ENCODE measurements at regions not wholly inside any gene's neighbourhood (a gene's known extent, or its start where the extent isn't known, plus 50 kb on each side); places are given as distances from the start of the nearest gene placed in this dataset.

DNA sequence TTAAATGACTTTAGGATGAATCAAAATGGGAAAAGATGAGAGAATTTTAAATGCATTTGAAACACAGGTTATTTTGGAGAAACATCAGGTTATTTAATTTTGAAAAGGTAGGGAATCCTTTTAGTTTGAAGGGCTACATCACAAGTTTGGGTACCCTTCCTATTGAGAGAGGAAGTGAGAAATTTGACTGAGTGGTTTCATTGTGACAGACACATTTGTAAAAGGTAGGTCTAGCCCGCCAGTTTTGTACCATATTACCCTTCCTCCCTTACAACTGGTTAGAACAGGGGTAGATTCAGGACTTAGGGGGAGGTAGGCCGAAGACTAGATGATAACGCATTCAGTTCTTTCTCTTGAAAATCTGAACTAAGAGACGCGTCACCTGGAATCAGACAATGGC is 464.2 kb downstream of the EBF1 start:
- TF ChIP-seq POLR2A (IDR thresholded peaks at IDR 0.05), result no peak
- Histone ChIP-seq H3K9me3 (replicated peaks in 1 of 3) (no peaks in the 10 kb centered on the region), H3K4me3 (no peak overlapping the region), H3K27ac (no peak overlapping the region), H3K27me3 (no peaks in the 10 kb centered on the region), H3K36me3 (replicated peaks in 1 of 2) (no peaks in the 10 kb centered on the region), H3K4me1 (replicated peaks in 1 of 2) (no peaks in the 10 kb centered on the region)
- intact Hi-C loops (cut with DNase I), result no loop called here
- no peak for DNase-seq
- 91 to 95% (median 94%) methylated on average over 5 of the region's 5 CpGs for WGBS, 4 donors

- 44 to 53% (median 45%) methylated on average over 2 of the region's 2 CpGs for WGBS, 4 donors
- no peak for TF ChIP-seq POLR2A (IDR thresholded peaks at IDR 0.05)
- TF ChIP-seq, protein P1, sequence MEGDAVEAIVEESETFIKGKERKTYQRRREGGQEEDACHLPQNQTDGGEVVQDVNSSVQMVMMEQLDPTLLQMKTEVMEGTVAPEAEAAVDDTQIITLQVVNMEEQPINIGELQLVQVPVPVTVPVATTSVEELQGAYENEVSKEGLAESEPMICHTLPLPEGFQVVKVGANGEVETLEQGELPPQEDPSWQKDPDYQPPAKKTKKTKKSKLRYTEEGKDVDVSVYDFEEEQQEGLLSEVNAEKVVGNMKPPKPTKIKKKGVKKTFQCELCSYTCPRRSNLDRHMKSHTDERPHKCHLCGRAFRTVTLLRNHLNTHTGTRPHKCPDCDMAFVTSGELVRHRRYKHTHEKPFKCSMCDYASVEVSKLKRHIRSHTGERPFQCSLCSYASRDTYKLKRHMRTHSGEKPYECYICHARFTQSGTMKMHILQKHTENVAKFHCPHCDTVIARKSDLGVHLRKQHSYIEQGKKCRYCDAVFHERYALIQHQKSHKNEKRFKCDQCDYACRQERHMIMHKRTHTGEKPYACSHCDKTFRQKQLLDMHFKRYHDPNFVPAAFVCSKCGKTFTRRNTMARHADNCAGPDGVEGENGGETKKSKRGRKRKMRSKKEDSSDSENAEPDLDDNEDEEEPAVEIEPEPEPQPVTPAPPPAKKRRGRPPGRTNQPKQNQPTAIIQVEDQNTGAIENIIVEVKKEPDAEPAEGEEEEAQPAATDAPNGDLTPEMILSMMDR (IDR thresholded peaks at IDR 0.05), result no peak
- H3K4me3 ChIP-seq, result no peak overlapping the region
- no peak for DNase-seq
- H3K27me3 ChIP-seq, result no peaks in the 10 kb centered on the region
- no peaks in the 10 kb centered on the region for H3K4me1 ChIP-seq (replicated peaks in 1 of 2)
- intact Hi-C loops (cut with DNase I), result no loop called here
- no peak overlapping the region for H3K27ac ChIP-seq
- H3K36me3 ChIP-seq (replicated peaks in 1 of 2), result no peaks in the 10 kb centered on the region
- H3K9me3 ChIP-seq (replicated peaks in 1 of 3), result no peaks in the 10 kb centered on the region
Observed at GRCh38 chr5:158634714-158635113, 465.0 kb downstream of the EBF1 start.

- intact Hi-C loops (cut with DNase I), result no loop called here
- WGBS, 4 donors, result 83 to 88% (median 86%) methylated on average over 6 of the region's 6 CpGs
- no peak overlapping the region for H3K27ac ChIP-seq
- H3K9me3 ChIP-seq (replicated peaks in 1 of 3), result no peaks in the 10 kb centered on the region
- H3K27me3 ChIP-seq, result no peaks in the 10 kb centered on the region
- DNase-seq, result no peak
- H3K4me1 ChIP-seq (replicated peaks in 1 of 2), result no peaks in the 10 kb centered on the region
- TF ChIP-seq, protein P1 (IDR thresholded peaks at IDR 0.05), result no peak
- no peak for TF ChIP-seq POLR2A (IDR thresholded peaks at IDR 0.05)
- no peak overlapping the region for H3K4me3 ChIP-seq
- H3K36me3 ChIP-seq (replicated peaks in 1 of 2), result no peaks in the 10 kb centered on the region
Observed at GRCh38 chr5:158629591-158630312, 470.0 kb downstream of the EBF1 start.

GRCh38 chr5:158626718-158627117 is 473.0 kb downstream of the EBF1 start:
- Histone ChIP-seq H3K9me3 (replicated peaks in 1 of 3) (no peaks in the 10 kb centered on the region), H3K27me3 (no peaks in the 10 kb centered on the region), H3K27ac (no peak overlapping the region), H3K36me3 (replicated peaks in 1 of 2) (no peaks in the 10 kb centered on the region), H3K4me1 (replicated peaks in 1 of 2) (no peaks in the 10 kb centered on the region), H3K4me3 (no peak overlapping the region)
- WGBS, 4 donors, result 83 to 88% (median 86%) methylated on average over 1 of the region's 1 CpG
- intact Hi-C loops (cut with DNase I), result no loop called here
- DNase-seq, result no peak
- TF ChIP-seq, protein P1 (IDR thresholded peaks at IDR 0.05), result no peak
- no peak for TF ChIP-seq POLR2A (IDR thresholded peaks at IDR 0.05)

GRCh38 chr5:158623971-158624370 is 475.7 kb downstream of the EBF1 start:
- Histone ChIP-seq H3K4me3 (no peak overlapping the region), H3K4me1 (replicated peaks in 1 of 2) (no peaks in the 10 kb centered on the region), H3K36me3 (replicated peaks in 1 of 2) (no peaks in the 10 kb centered on the region), H3K27me3 (no peaks in the 10 kb centered on the region), H3K9me3 (replicated peaks in 1 of 3) (no peaks in the 10 kb centered on the region), H3K27ac (no peak overlapping the region)
- DNase-seq, result no peak
- intact Hi-C loops (cut with DNase I), result no loop called here
- TF ChIP-seq, protein P1 (IDR thresholded peaks at IDR 0.05), result no peak
- TF ChIP-seq POLR2A (IDR thresholded peaks at IDR 0.05), result no peak
- WGBS, 4 donors, result 92 to 93% (median 92%) methylated on average over 6 of the region's 6 CpGs

Data from adrenal gland (tissue), 9 donors.